WTC11 (cell line): ENCODE measurements at regions not wholly inside any gene's neighbourhood (a gene's known extent, or its start where the extent isn't known, plus 50 kb on each side); places are given as distances from the start of the nearest gene placed in this dataset.

Experiments used
- ATAC-seq: fragments of 200-7000 bp; cut with Tn5 transposase; 2 replicates; pipeline ENCODE4 v1.10.0; 2021; ENCODE audit warnings: mild to moderate bottlenecking, moderate library complexity
- CTCF ChIA-PET: fragments of 300-600 bp; sonication (Branson Sonifier 250); formaldehyde crosslinking; loops from one replicate; lab custom pipeline; 2021; ENCODE audit warnings: antibody characterized with exemption; lab: Charles Lee
- POLR2A ChIA-PET: fragments of 350-600 bp; sonication (Branson Sonifier 250); formaldehyde crosslinking; loops from one replicate; lab custom pipeline; 2021; ENCODE audit warnings: antibody characterized with exemption; lab: Charles Lee
- DNase-seq: peaks from one replicate; pipeline ENCODE4 v3.0.0; 2021; ENCODE audit warnings: low spot score
- H3K27ac Mint-ChIP-seq: 2 replicates; pipeline ENCODE4 v1.8.0; 2021; ENCODE audit warnings: mixed read lengths
- H3K27me3 Mint-ChIP-seq: 2 replicates; pipeline ENCODE4 v1.8.0; 2021; ENCODE audit warnings: low read depth, mild to moderate bottlenecking, moderate library complexity, mixed read lengths
- H3K36me3 Mint-ChIP-seq: 2 replicates; pipeline ENCODE4 v1.8.0; 2021; ENCODE audit warnings: mixed read lengths
- H3K4me1 Mint-ChIP-seq: 2 replicates; pipeline ENCODE4 v1.8.0; 2022; ENCODE audit warnings: mixed read lengths
- H3K4me3 Mint-ChIP-seq: 2 replicates; pipeline ENCODE4 v1.8.0; 2021; ENCODE audit warnings: mild to moderate bottlenecking, moderate library complexity, mixed read lengths
- H3K9me3 Mint-ChIP-seq: 2 replicates; pipeline ENCODE4 v1.8.0; 2021; ENCODE audit warnings: mixed read lengths
- E2F1 ChIP-seq: sonication (generic); formaldehyde crosslinking; IDR thresholded peaks from 2 replicates; pipeline ENCODE4 v1.8.0; 2022; ENCODE audit warnings: mild to moderate bottlenecking, missing genetic modification reagents
- ESRRA ChIP-seq: sonication (generic); formaldehyde crosslinking; IDR thresholded peaks from 2 replicates; pipeline ENCODE4 v1.8.1; 2022; ENCODE audit warnings: mild to moderate bottlenecking, missing genetic modification reagents, borderline replicate concordance
- FOXP1 ChIP-seq: sonication (generic); formaldehyde crosslinking; IDR thresholded peaks from 2 replicates; pipeline ENCODE4 v1.8.0; 2022; ENCODE audit warnings: missing genetic modification reagents, mild to moderate bottlenecking, moderate library complexity, borderline replicate concordance
- GABPB1 ChIP-seq: sonication (generic); formaldehyde crosslinking; IDR thresholded peaks from 2 replicates; pipeline ENCODE4 v1.8.1; 2023; ENCODE audit warnings: mild to moderate bottlenecking, missing genetic modification reagents
- MXD4 ChIP-seq: fragments of 250-450 bp; sonication (Bioruptor Pico); IDR thresholded peaks from 2 replicates; pipeline ENCODE4 v1.8.0; 2021; ENCODE audit warnings: mild to moderate bottlenecking, moderate library complexity, borderline replicate concordance
- MYBL2 ChIP-seq: sonication (generic); formaldehyde crosslinking; IDR thresholded peaks from 2 replicates; pipeline ENCODE4 v1.8.1; 2023; ENCODE audit warnings: mild to moderate bottlenecking, moderate library complexity, missing genetic modification reagents
- NFE2L1 ChIP-seq: sonication (generic); formaldehyde crosslinking; IDR thresholded peaks from 2 replicates; pipeline ENCODE4 v1.8.1; 2023; ENCODE audit warnings: missing genetic modification reagents
- OVOL2 ChIP-seq: fragments of 250-450 bp; sonication (Bioruptor Pico); IDR thresholded peaks from 2 replicates; pipeline ENCODE4 v1.9.0; 2021; ENCODE audit warnings: mild to moderate bottlenecking, borderline replicate concordance
- PREB ChIP-seq: sonication (generic); formaldehyde crosslinking; IDR thresholded peaks from 2 replicates; pipeline ENCODE4 v1.8.1; 2022; ENCODE audit warnings: mild to moderate bottlenecking, missing genetic modification reagents, moderate library complexity, borderline replicate concordance
- TCF7 ChIP-seq: sonication (generic); formaldehyde crosslinking; IDR thresholded peaks from 2 replicates; pipeline ENCODE4 v1.8.0; 2022; ENCODE audit warnings: mild to moderate bottlenecking, low read depth, missing genetic modification reagents, moderate library complexity
- ZNF121 ChIP-seq: sonication (generic); formaldehyde crosslinking; IDR thresholded peaks from 2 replicates; pipeline ENCODE4 v1.8.0; 2023; ENCODE audit warnings: missing genetic modification reagents
- ZNF138 ChIP-seq: sonication (generic); formaldehyde crosslinking; conservative IDR thresholded peaks from 2 replicates; pipeline ENCODE4 v1.8.1; 2022; ENCODE audit warnings: mild to moderate bottlenecking, moderate library complexity, missing genetic modification reagents
- ZNF219 ChIP-seq: sonication (generic); formaldehyde crosslinking; IDR thresholded peaks from 2 replicates; pipeline ENCODE4 v1.8.0; 2023; ENCODE audit warnings: missing genetic modification reagents, mild to moderate bottlenecking, borderline replicate concordance
- ZNF396 ChIP-seq: fragments of 250-450 bp; sonication (Bioruptor Pico); IDR thresholded peaks from 2 replicates; pipeline ENCODE4 v1.8.0; 2021; ENCODE audit warnings: mild to moderate bottlenecking, moderate library complexity, borderline replicate concordance
- ZNF512 ChIP-seq: sonication (generic); formaldehyde crosslinking; IDR thresholded peaks from 2 replicates; pipeline ENCODE4 v1.8.1; 2022; ENCODE audit warnings: missing genetic modification reagents, borderline replicate concordance
- TF ChIP-seq, protein P1 (sequence below): sonication (generic); formaldehyde crosslinking; IDR thresholded peaks from 2 replicates; pipeline ENCODE4 v1.8.1; 2022; ENCODE audit warnings: low read depth, mild to moderate bottlenecking, moderate library complexity, missing genetic modification reagents, borderline replicate concordance
- TF ChIP-seq, protein P2 (sequence below): sonication (generic); formaldehyde crosslinking; IDR thresholded peaks from 2 replicates; pipeline ENCODE4 v1.8.1; 2023; ENCODE audit warnings: mild to moderate bottlenecking, missing genetic modification reagents, moderate library complexity
- TF ChIP-seq, protein P3 (sequence below): fragments of 250-450 bp; sonication (Bioruptor Pico); IDR thresholded peaks from 2 replicates; pipeline ENCODE4 v1.9.0; 2021; ENCODE audit warnings: moderate library complexity, mild to moderate bottlenecking, inconsistent platforms, borderline replicate concordance

DNA sequence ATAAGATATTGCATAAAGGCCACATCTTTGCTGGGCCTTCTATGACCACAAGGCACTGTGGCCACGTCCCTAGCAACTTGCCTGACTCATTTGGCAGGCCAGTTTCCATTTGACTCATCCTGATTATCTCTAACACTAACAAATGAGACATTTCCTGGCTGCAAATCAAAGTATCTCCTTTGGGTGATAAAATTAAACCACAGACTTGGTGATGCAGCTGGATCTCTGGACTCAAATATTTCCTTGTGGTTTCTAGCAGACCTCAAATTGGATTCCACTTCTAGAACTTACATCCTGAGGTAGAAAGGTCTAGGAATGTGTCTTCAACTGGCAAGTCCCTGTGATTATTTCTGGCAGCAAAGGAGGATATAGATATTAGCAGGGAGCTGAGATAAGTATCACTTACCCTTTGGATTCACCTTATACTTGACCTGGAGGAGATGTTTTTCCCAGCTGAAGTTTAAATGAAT, 167.9 kb upstream of the NXPH2 start (continued):
- TF ChIP-seq, protein P1, sequence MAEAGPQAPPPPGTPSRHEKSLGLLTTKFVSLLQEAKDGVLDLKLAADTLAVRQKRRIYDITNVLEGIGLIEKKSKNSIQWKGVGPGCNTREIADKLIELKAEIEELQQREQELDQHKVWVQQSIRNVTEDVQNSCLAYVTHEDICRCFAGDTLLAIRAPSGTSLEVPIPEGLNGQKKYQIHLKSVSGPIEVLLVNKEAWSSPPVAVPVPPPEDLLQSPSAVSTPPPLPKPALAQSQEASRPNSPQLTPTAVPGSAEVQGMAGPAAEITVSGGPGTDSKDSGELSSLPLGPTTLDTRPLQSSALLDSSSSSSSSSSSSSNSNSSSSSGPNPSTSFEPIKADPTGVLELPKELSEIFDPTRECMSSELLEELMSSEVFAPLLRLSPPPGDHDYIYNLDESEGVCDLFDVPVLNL, result no peak
- TF ChIP-seq, protein P2, sequence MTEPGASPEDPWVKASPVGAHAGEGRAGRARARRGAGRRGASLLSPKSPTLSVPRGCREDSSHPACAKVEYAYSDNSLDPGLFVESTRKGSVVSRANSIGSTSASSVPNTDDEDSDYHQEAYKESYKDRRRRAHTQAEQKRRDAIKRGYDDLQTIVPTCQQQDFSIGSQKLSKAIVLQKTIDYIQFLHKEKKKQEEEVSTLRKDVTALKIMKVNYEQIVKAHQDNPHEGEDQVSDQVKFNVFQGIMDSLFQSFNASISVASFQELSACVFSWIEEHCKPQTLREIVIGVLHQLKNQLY, result no peak
- TF ChIP-seq ZNF396 (CRISPR knock-in tag) (no peak), TCF7 (CRISPR knock-in tag) (no peak), ESRRA (CRISPR knock-in tag) (no peak), ZNF138 (CRISPR knock-in tag) (no peak), GABPB1 (no peak)
- TF ChIP-seq, protein P3, sequence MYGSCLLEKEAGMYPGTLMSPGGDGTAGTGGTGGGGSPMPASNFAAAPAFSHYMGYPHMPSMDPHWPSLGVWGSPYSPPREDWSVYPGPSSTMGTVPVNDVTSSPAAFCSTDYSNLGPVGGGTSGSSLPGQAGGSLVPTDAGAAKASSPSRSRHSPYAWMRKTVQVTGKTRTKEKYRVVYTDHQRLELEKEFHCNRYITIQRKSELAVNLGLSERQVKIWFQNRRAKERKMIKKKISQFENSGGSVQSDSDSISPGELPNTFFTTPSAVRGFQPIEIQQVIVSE (CRISPR knock-in tag), result no peak
- TF ChIP-seq, all 79 proteins: peak for 0

DNA sequence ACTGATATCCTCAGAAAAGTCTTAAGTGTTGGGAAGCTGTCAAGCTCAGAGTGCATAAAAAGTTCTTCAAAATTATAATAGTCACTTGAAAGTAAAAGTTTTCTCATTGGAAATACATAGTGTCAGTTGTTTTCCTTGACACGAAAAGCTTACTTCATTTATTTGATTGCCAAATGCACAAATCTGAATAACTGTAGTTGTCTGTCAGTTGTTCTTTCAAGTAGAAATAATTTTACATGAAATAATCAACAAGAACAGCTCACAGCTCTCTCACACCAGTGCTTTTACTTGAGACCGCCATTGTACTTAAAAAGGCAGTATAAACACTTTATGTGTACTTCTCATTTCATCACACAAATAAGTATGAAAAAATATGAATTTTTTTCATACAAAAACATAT, 163.3 kb upstream of the NXPH2 start:
- Mint-ChIP-seq H3K4me1 (peaks cover 3% of the 10 kb centered on the region; the same call in 1 of the 2 replicates), H3K4me3 (no peak overlapping the region), H3K27ac (no peak overlapping the region), H3K36me3 (peaks cover 9% of the 10 kb centered on the region), H3K9me3 (peaks cover 37% of the 10 kb centered on the region), H3K27me3 (no peaks in the 10 kb centered on the region; the same call in 1 of the 2 replicates)
- ATAC-seq, result no peak
- ChIA-PET POLR2A (no interaction called here), CTCF (interaction anchor here (1.2 kb wide), 1 partner anchor 88 kb away, joined by 3 read pairs; no protein-coding TSS in a partner anchor)
- TF ChIP-seq ZNF219 (CRISPR knock-in tag), result no peak
- TF ChIP-seq NFE2L1, result no peak
- TF ChIP-seq E2F1, result no peak
- TF ChIP-seq PREB (CRISPR knock-in tag), result no peak
- no peak for TF ChIP-seq OVOL2 (CRISPR knock-in tag)
- TF ChIP-seq MYBL2 (CRISPR knock-in tag), result no peak
- no peak for TF ChIP-seq ZNF121 (CRISPR knock-in tag)
- TF ChIP-seq, protein P1, result no peak
- TF ChIP-seq ZNF512 (CRISPR knock-in tag), result no peak
- TF ChIP-seq GABPB1, result no peak
- TF ChIP-seq FOXP1, result no peak
- TF ChIP-seq MXD4 (CRISPR knock-in tag), result no peak
- no peak for DNase-seq
